Endothelial cell (in vitro differentiated cells): ENCODE measurements at regions not wholly inside any gene's neighbourhood (a gene's known extent, or its start where the extent isn't known, plus 50 kb on each side); places are given as distances from the start of the nearest gene placed in this dataset.
"Not testable (repeated sequence)": the region's sequence is repeated elsewhere in the genome, so short reads cannot be mapped to it uniquely, and the experiment has no call there.

Experiments
- DNase-seq: peaks from one replicate; pipeline ENCODE4 v3.0.0; 2021; ENCODE audit warnings: low spot score
- H3K27ac Mint-ChIP-seq: one replicate; pipeline ENCODE4 v1.8.0; 2021; ENCODE audit warnings: mixed read lengths, inconsistent platforms; ENCODE audit not compliant: unreplicated experiment
- H3K27me3 Mint-ChIP-seq: one replicate; pipeline ENCODE4 v1.8.0; 2021; ENCODE audit warnings: mild to moderate bottlenecking, moderate library complexity, mixed read lengths, inconsistent platforms; ENCODE audit not compliant: unreplicated experiment
- H3K36me3 Mint-ChIP-seq: one replicate; pipeline ENCODE4 v1.8.0; 2021; ENCODE audit warnings: mild to moderate bottlenecking, low read depth, mixed read lengths, inconsistent platforms; ENCODE audit not compliant: unreplicated experiment
- H3K4me1 Mint-ChIP-seq: one replicate; pipeline ENCODE4 v1.8.0; 2021; ENCODE audit warnings: mild to moderate bottlenecking, mixed read lengths, inconsistent platforms; ENCODE audit not compliant: unreplicated experiment
- H3K4me3 Mint-ChIP-seq: one replicate; pipeline ENCODE4 v1.8.0; 2021; ENCODE audit warnings: mild to moderate bottlenecking, mixed read lengths, inconsistent platforms; ENCODE audit not compliant: unreplicated experiment
- H3K9me3 Mint-ChIP-seq: one replicate; pipeline ENCODE4 v1.8.0; 2021; ENCODE audit warnings: mixed read lengths, inconsistent platforms; ENCODE audit not compliant: unreplicated experiment
- TF ChIP-seq, protein P1 (sequence below): fragments of 200-600 bp; sonication (generic); IDR thresholded peaks from one replicate; pipeline ENCODE4 v1.5.0; 2021; ENCODE audit warnings: antibody characterized with exemption; ENCODE audit not compliant: unreplicated experiment

- TF ChIP-seq, protein P1, sequence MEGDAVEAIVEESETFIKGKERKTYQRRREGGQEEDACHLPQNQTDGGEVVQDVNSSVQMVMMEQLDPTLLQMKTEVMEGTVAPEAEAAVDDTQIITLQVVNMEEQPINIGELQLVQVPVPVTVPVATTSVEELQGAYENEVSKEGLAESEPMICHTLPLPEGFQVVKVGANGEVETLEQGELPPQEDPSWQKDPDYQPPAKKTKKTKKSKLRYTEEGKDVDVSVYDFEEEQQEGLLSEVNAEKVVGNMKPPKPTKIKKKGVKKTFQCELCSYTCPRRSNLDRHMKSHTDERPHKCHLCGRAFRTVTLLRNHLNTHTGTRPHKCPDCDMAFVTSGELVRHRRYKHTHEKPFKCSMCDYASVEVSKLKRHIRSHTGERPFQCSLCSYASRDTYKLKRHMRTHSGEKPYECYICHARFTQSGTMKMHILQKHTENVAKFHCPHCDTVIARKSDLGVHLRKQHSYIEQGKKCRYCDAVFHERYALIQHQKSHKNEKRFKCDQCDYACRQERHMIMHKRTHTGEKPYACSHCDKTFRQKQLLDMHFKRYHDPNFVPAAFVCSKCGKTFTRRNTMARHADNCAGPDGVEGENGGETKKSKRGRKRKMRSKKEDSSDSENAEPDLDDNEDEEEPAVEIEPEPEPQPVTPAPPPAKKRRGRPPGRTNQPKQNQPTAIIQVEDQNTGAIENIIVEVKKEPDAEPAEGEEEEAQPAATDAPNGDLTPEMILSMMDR: no peak
- H3K4me3 Mint-ChIP-seq: no peak overlapping the region
- no peak for DNase-seq
- H3K9me3 Mint-ChIP-seq: peaks cover 12% of the 10 kb centered on the region
- peaks cover 6% of the 10 kb centered on the region for H3K36me3 Mint-ChIP-seq
- H3K4me1 Mint-ChIP-seq: no peaks in the 10 kb centered on the region
- H3K27ac Mint-ChIP-seq: no peak overlapping the region
- H3K27me3 Mint-ChIP-seq: no peaks in the 10 kb centered on the region
Observed at GRCh38 chr4:124066595-124066994, 645.9 kb downstream of the ANKRD50 start.

GRCh38 chr4:124067046-124067445 is 645.5 kb downstream of the ANKRD50 start:
- TF ChIP-seq, protein P1: no peak
- Mint-ChIP-seq H3K27me3 (no peaks in the 10 kb centered on the region), H3K27ac (no peak overlapping the region), H3K4me1 (no peaks in the 10 kb centered on the region), H3K9me3 (peaks cover 16% of the 10 kb centered on the region), H3K4me3 (no peak overlapping the region), H3K36me3 (peaks cover 8% of the 10 kb centered on the region)
- no peak for DNase-seq

- no peak for DNase-seq
- Mint-ChIP-seq H3K4me3 (peak overlapping the region; percentile 10), H3K27me3 (peaks cover 2% of the 10 kb centered on the region), H3K4me1 (no peaks in the 10 kb centered on the region), H3K9me3 (peaks cover 16% of the 10 kb centered on the region), H3K27ac (peak overlapping the region; percentile 8), H3K36me3 (peaks cover 12% of the 10 kb centered on the region)
- TF ChIP-seq, protein P1: no peak
Observed at GRCh38 chr4:124070688-124071484, 641.6 kb downstream of the ANKRD50 start.

DNA sequence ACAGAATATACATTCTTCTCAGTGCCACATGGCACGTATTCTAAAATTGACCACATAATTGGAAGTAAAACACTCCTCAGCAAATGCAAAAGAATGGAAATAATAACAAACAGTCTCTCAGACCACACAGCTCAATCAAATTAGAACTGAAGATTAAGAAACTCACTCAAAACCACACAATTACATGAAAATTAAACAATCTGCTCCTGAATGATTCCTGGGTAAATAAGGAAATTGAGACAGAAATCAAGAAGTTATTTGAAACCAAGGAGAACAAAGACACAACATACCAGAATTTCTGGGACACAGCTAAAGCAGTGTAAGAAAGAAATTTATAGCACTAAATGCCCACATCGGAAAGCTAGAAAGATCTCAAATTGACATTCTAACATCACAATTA is 637.3 kb downstream of the ANKRD50 start:
- not testable (repeated sequence) for H3K4me3 Mint-ChIP-seq, H3K4me1 Mint-ChIP-seq, H3K27me3 Mint-ChIP-seq, DNase-seq, H3K27ac Mint-ChIP-seq
- Mint-ChIP-seq H3K9me3 (peaks cover 16% of the 10 kb centered on the region), H3K36me3 (peaks cover 12% of the 10 kb centered on the region)

GRCh38 chr4:124079174-124079780 is 633.3 kb downstream of the ANKRD50 start:
- no peaks in the 10 kb centered on the region for H3K27me3 Mint-ChIP-seq
- H3K9me3 Mint-ChIP-seq: no peaks in the 10 kb centered on the region
- no peak overlapping the region for H3K27ac Mint-ChIP-seq
- no peak overlapping the region for H3K4me3 Mint-ChIP-seq
- DNase-seq: no peak
- H3K36me3 Mint-ChIP-seq: no peaks in the 10 kb centered on the region
- no peaks in the 10 kb centered on the region for H3K4me1 Mint-ChIP-seq
- TF ChIP-seq, protein P1: no peak
